Skeletal muscle satellite cell (primary cell): ENCODE measurements at regions not wholly inside any gene's neighbourhood (a gene's known extent, or its start where the extent isn't known, plus 50 kb on each side); places are given as distances from the start of the nearest gene placed in this dataset.

Experiments used
- H3K27me3 ChIP-seq: 2 replicates; pipeline ENCODE4 v1.7.0; 2013; ENCODE audit warnings: low read length; ENCODE audit not compliant: control insufficient read depth, insufficient read depth
- H3K36me3 ChIP-seq: 2 replicates; pipeline ENCODE4 v1.7.0; 2013; ENCODE audit warnings: mild to moderate bottlenecking, control low read depth, low read length; ENCODE audit not compliant: insufficient read depth
- H3K4me1 ChIP-seq: 2 replicates; pipeline ENCODE4 v1.7.0; 2013; ENCODE audit warnings: low read length; ENCODE audit not compliant: control insufficient read depth, insufficient read depth
- H3K4me2 ChIP-seq: 2 replicates; pipeline ENCODE4 v1.7.0; 2013; ENCODE audit warnings: mild to moderate bottlenecking, low read length
- H3K4me3 ChIP-seq: 2 replicates; pipeline ENCODE4 v1.7.0; 2013; ENCODE audit warnings: low read length
- H3K9ac ChIP-seq: 2 replicates; pipeline ENCODE4 v1.7.0; 2013; ENCODE audit warnings: mild to moderate bottlenecking, low read depth, low read length, moderate library complexity
- H3K9me3 ChIP-seq: replicated peaks from 2 replicates; pipeline ENCODE4 v1.7.0; 2013; ENCODE audit warnings: mild to moderate bottlenecking, control low read depth, low read length

GRCh38 chr2:163259489-163259888 is 420.9 kb upstream of the KCNH7 start:
- no peak overlapping the region for H3K4me2 ChIP-seq
- no peaks in the 10 kb centered on the region for H3K36me3 ChIP-seq
- peaks cover 5% of the 10 kb centered on the region for H3K4me1 ChIP-seq
- H3K9me3 ChIP-seq: no peaks in the 10 kb centered on the region
- H3K4me3 ChIP-seq: no peak overlapping the region
- H3K27me3 ChIP-seq: no peaks in the 10 kb centered on the region
- H3K9ac ChIP-seq: no peak overlapping the region

DNA sequence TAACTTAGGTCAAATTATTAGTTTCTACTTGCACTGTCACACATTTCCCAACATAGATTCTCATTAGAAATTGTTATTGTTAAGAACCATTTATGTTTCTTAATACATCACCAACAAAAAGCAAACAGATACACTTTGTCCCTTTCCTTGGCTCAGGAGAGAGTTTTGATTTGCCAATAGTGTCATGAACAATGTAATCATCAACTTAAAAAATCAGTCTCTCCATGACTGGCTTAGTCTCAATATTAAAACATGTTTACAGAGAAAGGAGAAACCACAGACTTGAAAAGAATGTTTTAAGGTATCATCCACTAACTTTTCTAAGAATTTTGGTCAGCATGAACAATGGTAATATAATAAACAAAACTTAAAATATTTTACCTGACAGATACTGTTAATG is 416.5 kb upstream of the KCNH7 start:
- Histone ChIP-seq H3K36me3 (no peaks in the 10 kb centered on the region), H3K27me3 (no peaks in the 10 kb centered on the region)

DNA sequence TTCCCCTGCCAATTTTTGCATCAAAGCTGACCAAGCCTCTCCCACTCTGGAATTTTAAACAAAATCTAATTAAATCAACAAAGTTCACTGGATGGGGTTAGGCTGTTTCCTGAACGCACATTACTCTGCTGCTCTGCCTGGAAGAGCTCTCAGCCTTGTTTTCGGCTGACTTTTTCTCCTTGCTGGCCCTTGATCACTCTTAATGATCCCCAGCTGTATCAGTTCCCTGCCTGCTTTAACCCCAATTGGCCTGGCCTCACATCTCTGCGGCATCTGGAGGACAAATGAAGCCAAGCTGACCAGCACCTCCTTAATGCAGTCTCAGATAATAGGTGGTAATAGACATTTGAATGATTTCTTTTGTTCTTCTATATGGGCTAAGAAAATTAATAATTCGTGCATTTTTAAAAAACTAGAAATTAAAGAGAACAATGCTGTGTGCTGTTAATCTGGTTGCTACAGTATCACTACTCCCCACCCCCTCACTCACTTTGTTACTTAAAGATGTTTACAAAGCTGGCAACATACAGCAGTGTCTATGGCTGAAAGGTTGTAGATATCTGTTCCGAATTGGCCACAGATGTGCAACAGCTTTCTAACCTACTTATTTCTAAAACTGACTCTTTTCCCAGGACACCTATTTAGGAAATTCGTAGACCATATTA is 415.2 kb upstream of the KCNH7 start:
- Histone ChIP-seq H3K36me3 (no peaks in the 10 kb centered on the region), H3K4me2 (no peak overlapping the region)

More for the DNA sequence above, 416.5 kb upstream of the KCNH7 start:
- Histone ChIP-seq H3K9ac (no peak overlapping the region), H3K9me3 (no peaks in the 10 kb centered on the region), H3K4me2 (no peak overlapping the region), H3K4me3 (no peak overlapping the region), H3K4me1 (no peaks in the 10 kb centered on the region)

GRCh38 chr2:163252199-163252598 is 413.6 kb upstream of the KCNH7 start:
- Histone ChIP-seq H3K4me1 (no peaks in the 10 kb centered on the region), H3K9me3 (no peaks in the 10 kb centered on the region), H3K27me3 (no peaks in the 10 kb centered on the region), H3K9ac (no peak overlapping the region), H3K4me3 (no peak overlapping the region), H3K4me2 (no peak overlapping the region), H3K36me3 (no peaks in the 10 kb centered on the region)

More for the DNA sequence above, 415.2 kb upstream of the KCNH7 start:
- Histone ChIP-seq H3K4me3 (no peak overlapping the region), H3K27me3 (no peaks in the 10 kb centered on the region), H3K4me1 (no peaks in the 10 kb centered on the region), H3K9me3 (no peaks in the 10 kb centered on the region), H3K9ac (no peak overlapping the region)

GRCh38 chr2:163248376-163249253 is 410.0 kb upstream of the KCNH7 start:
- no peak overlapping the region for H3K4me2 ChIP-seq
- no peaks in the 10 kb centered on the region for H3K9me3 ChIP-seq
- H3K9ac ChIP-seq: no peak overlapping the region
- H3K36me3 ChIP-seq: no peaks in the 10 kb centered on the region
- no peaks in the 10 kb centered on the region for H3K27me3 ChIP-seq
- no peak overlapping the region for H3K4me3 ChIP-seq
- H3K4me1 ChIP-seq: no peaks in the 10 kb centered on the region

- Histone ChIP-seq H3K4me1 (no peaks in the 10 kb centered on the region), H3K36me3 (no peaks in the 10 kb centered on the region), H3K9me3 (no peaks in the 10 kb centered on the region), H3K27me3 (no peaks in the 10 kb centered on the region), H3K9ac (no peak overlapping the region), H3K4me2 (no peak overlapping the region), H3K4me3 (no peak overlapping the region)
These were observed 409.3 kb upstream of the KCNH7 start for GRCh38 chr2:163247847-163248220.

DNA sequence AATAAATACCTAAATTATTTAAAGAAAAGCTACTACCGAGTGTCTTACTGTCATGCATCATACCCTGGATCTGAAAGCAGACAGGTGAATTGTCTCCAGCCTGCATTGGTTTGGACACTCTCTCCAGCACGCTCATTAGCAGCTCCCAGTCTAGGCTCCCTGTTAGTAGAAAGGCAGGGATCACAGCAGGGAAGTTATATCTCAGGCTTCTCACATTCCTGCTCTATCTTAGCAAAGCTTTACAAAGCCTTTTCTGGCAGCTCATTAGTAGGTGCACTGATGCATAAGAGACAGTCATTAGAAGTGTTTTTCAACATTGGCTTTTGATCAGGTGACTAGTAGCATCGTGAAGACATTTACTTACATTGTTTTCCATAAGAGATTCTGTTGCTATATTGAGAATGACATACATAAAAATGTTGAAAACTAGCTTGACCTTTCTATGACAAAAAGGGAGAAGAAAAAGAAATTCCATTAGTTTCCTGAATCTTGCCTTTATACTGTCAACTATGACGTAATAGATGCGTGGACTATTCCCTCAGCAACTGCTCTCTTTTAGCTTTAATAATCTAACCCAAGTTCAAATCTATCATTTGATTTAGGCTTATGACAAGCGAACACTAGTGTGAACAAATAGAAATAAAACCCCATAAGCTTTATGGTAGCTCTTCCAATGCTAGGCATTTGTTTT is 408.7 kb upstream of the KCNH7 start:
- no peak overlapping the region for H3K4me3 ChIP-seq
- H3K4me2 ChIP-seq: no peak overlapping the region
- H3K4me1 ChIP-seq: no peaks in the 10 kb centered on the region
- H3K27me3 ChIP-seq: no peaks in the 10 kb centered on the region
- H3K9ac ChIP-seq: no peak overlapping the region
- no peaks in the 10 kb centered on the region for H3K36me3 ChIP-seq
- H3K9me3 ChIP-seq: no peaks in the 10 kb centered on the region

GRCh38 chr2:163246135-163246534 is 407.6 kb upstream of the KCNH7 start:
- H3K4me2 ChIP-seq: no peak overlapping the region
- H3K36me3 ChIP-seq: no peaks in the 10 kb centered on the region
- H3K4me1 ChIP-seq: no peaks in the 10 kb centered on the region
- no peaks in the 10 kb centered on the region for H3K27me3 ChIP-seq
- H3K4me3 ChIP-seq: no peak overlapping the region
- H3K9ac ChIP-seq: no peak overlapping the region
- no peaks in the 10 kb centered on the region for H3K9me3 ChIP-seq

- Histone ChIP-seq H3K4me3 (no peak overlapping the region), H3K9me3 (no peaks in the 10 kb centered on the region), H3K36me3 (no peaks in the 10 kb centered on the region), H3K9ac (no peak overlapping the region), H3K4me1 (no peaks in the 10 kb centered on the region), H3K27me3 (no peaks in the 10 kb centered on the region), H3K4me2 (no peak overlapping the region)
These were observed 398.0 kb upstream of the KCNH7 start for GRCh38 chr2:163236553-163236952.

DNA sequence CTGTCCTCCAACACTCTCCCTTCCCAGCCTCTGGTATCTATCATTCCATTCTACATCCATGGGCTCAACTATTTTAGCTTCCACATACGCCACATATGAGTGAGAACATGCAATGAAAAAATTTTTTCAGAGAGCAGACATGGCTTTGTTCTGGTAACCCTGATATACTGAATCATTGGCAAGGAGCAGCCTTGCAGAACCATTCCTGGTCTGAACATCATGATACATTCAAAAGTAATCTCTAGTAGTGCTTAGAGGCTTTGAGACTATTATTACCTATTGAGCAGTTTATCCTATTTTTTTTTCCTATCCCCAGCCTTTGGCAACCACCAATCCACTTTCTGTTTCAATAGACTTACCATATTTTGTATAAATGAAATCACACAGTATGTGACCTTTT is 393.1 kb upstream of the KCNH7 start:
- H3K4me2 ChIP-seq: no peak overlapping the region
- no peaks in the 10 kb centered on the region for H3K36me3 ChIP-seq
- H3K27me3 ChIP-seq: no peaks in the 10 kb centered on the region
- H3K4me3 ChIP-seq: no peak overlapping the region
- H3K9ac ChIP-seq: no peak overlapping the region
- no peaks in the 10 kb centered on the region for H3K9me3 ChIP-seq
- H3K4me1 ChIP-seq: no peaks in the 10 kb centered on the region

GRCh38 chr2:163213661-163214081 is 375.1 kb upstream of the KCNH7 start:
- Histone ChIP-seq H3K9me3 (no peaks in the 10 kb centered on the region), H3K27me3 (no peaks in the 10 kb centered on the region), H3K4me1 (peaks cover 14% of the 10 kb centered on the region), H3K4me3 (no peak overlapping the region), H3K4me2 (no peak overlapping the region), H3K9ac (no peak overlapping the region), H3K36me3 (no peaks in the 10 kb centered on the region)
